Activated naive CD8-positive, alpha-beta T cell treated with anti-CD3 and anti-CD28 coated beads, Interleukin-2, amount 50 U/mL, for 24 hours (primary cell): ENCODE measurements at regions not wholly inside any gene's neighbourhood (a gene's known extent, or its start where the extent isn't known, plus 50 kb on each side); places are given as distances from the start of the nearest gene placed in this dataset.

Source experiments
- ATAC-seq: fragments of 150-1000 bp; cut with Tn5 transposase; one replicate; pipeline ENCODE4 v1.10.0; 2021
- DNase-seq: peaks from one replicate; pipeline ENCODE4 v3.0.0; 2021
- H3K27ac Mint-ChIP-seq: one replicate; pipeline ENCODE4 v1.8.0; 2021; ENCODE audit warnings: mild to moderate bottlenecking, mixed read lengths
- H3K27me3 Mint-ChIP-seq: one replicate; pipeline ENCODE4 v1.8.0; 2021; ENCODE audit warnings: mixed read lengths
- H3K36me3 Mint-ChIP-seq: one replicate; pipeline ENCODE4 v1.8.0; 2021; ENCODE audit warnings: low read depth, mixed read lengths
- H3K4me1 Mint-ChIP-seq: one replicate; pipeline ENCODE4 v1.8.0; 2021; ENCODE audit warnings: mixed read lengths
- H3K4me3 Mint-ChIP-seq: one replicate; pipeline ENCODE4 v1.8.0; 2021; ENCODE audit warnings: mild to moderate bottlenecking, moderate library complexity, mixed read lengths
- H3K9me3 Mint-ChIP-seq: one replicate; pipeline ENCODE4 v1.8.0; 2021; ENCODE audit warnings: mixed read lengths

DNA sequence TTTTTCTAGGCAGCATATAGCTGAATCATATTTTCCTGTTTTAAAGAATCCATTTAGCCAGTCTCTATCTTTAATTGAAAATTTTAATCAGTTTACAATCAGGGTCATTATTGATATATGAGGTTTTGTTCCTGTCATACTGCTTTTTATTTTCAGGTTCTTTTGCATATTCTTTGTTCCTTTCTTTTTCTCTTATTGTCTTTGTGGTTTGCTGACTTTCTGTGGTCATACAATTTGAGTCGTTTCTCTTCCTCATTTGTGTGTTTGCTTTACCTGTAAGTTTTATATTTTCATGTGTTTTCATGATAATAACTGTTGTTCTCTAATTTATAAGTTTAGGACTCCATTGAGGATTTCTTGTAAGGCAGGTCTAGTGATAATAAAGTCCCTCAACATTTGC, 812.6 kb downstream of the DACH1 start:
- ATAC-seq (no peak), DNase-seq (no peak)
- Mint-ChIP-seq H3K36me3 (no peaks in the 10 kb centered on the region), H3K9me3 (peaks cover 8% of the 10 kb centered on the region), H3K27ac (no peak overlapping the region), H3K4me3 (no peak overlapping the region), H3K27me3 (no peaks in the 10 kb centered on the region), H3K4me1 (no peaks in the 10 kb centered on the region)

GRCh38 chr13:71051573-71051972, 815.4 kb downstream of the DACH1 start:
- Mint-ChIP-seq H3K4me3 (no peak overlapping the region), H3K27me3 (no peaks in the 10 kb centered on the region), H3K27ac (no peak overlapping the region), H3K9me3 (peaks cover 8% of the 10 kb centered on the region), H3K4me1 (no peaks in the 10 kb centered on the region), H3K36me3 (no peaks in the 10 kb centered on the region)
- ATAC-seq (no peak), DNase-seq (no peak)

GRCh38 chr13:71046360-71047079, 820.5 kb downstream of the DACH1 start:
- Mint-ChIP-seq H3K27me3 (no peaks in the 10 kb centered on the region), H3K27ac (no peak overlapping the region), H3K9me3 (peaks cover 5% of the 10 kb centered on the region), H3K36me3 (no peaks in the 10 kb centered on the region), H3K4me1 (no peaks in the 10 kb centered on the region), H3K4me3 (no peak overlapping the region)
- ATAC-seq, result no peak
- no peak for DNase-seq

DNA sequence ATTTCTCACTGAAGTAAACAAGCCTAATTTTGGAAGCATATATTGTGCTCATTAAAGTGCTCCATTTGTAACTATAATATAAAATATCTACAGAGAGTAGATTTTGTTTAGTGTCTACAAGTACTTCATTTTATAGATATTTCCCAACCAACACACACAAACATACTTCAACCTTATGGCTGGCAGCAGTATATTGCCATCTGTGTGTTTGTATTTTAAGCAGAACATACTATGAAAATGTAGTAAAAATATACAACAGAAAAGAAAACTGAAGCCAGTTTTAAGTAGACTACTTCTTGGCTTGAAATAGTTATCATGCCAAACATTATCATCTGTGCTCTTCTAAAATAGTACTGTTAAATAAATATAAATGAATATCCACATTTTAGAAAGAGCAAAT, 821.9 kb downstream of the DACH1 start:
- DNase-seq, result no peak
- H3K36me3 Mint-ChIP-seq, result no peaks in the 10 kb centered on the region

GRCh38 chr13:71039440-71039839, 827.6 kb downstream of the DACH1 start:
- Mint-ChIP-seq H3K27ac (no peak overlapping the region), H3K4me1 (no peaks in the 10 kb centered on the region), H3K9me3 (peaks cover 10% of the 10 kb centered on the region), H3K4me3 (no peak overlapping the region), H3K27me3 (no peaks in the 10 kb centered on the region), H3K36me3 (no peaks in the 10 kb centered on the region)
- DNase-seq (no peak), ATAC-seq (no peak)

More for the DNA sequence above, 821.9 kb downstream of the DACH1 start:
- Mint-ChIP-seq H3K9me3 (peaks cover 5% of the 10 kb centered on the region), H3K27me3 (no peaks in the 10 kb centered on the region), H3K27ac (no peak overlapping the region), H3K4me3 (no peak overlapping the region), H3K4me1 (no peaks in the 10 kb centered on the region)
- no peak for ATAC-seq

DNA sequence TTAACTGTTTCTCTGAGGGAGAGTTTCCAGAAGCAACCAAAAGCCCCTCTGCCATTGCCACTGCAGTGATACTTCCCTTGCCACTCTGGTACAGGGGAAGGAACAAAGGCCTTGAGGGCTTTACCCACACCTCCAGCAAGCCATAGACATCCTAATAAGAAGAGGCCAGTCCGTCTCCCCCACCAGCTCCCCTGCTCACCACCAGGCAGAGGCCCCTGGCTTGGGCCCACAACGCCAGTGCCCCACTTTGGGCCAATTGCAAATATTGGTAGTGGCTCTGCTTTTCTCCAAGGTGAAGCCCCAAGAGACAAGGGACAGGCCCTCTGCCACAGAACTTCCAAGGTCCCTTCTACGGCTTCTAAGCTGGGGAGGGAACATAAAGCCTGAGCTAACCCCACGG, 833.0 kb downstream of the DACH1 start:
- H3K4me3 Mint-ChIP-seq, result no peak overlapping the region
- H3K4me1 Mint-ChIP-seq, result no peaks in the 10 kb centered on the region
- no peak for ATAC-seq

DNA sequence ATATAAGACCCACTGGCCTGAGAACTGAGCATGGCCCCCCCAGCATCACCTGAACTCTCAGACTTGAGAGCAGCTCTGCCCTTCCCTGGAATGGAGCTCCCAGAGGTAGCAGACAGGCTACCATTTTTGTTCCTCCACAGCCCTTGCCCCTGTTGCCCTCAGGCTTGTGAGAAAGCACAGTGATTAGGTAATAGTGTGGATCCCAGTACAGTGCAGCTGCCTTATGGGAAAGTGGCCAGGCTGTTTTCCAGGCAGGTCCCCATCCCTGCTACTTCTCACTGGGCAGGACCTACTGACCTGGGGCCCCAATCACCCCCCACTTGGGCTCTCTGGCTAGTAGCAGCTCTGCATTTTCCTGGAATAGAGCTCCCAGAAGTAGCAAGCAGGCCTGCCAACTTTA, 834.0 kb downstream of the DACH1 start:
- Mint-ChIP-seq H3K4me3 (no peak overlapping the region), H3K4me1 (no peaks in the 10 kb centered on the region), H3K27ac (no peak overlapping the region), H3K27me3 (no peaks in the 10 kb centered on the region), H3K36me3 (no peaks in the 10 kb centered on the region), H3K9me3 (peaks cover 18% of the 10 kb centered on the region)
- ATAC-seq, result no peak
- no peak for DNase-seq

More for the DNA sequence above, 833.0 kb downstream of the DACH1 start:
- H3K27ac Mint-ChIP-seq, result no peak overlapping the region
- DNase-seq, result no peak
- peaks cover 16% of the 10 kb centered on the region for H3K9me3 Mint-ChIP-seq
- H3K27me3 Mint-ChIP-seq, result no peaks in the 10 kb centered on the region
- H3K36me3 Mint-ChIP-seq, result no peaks in the 10 kb centered on the region

DNA sequence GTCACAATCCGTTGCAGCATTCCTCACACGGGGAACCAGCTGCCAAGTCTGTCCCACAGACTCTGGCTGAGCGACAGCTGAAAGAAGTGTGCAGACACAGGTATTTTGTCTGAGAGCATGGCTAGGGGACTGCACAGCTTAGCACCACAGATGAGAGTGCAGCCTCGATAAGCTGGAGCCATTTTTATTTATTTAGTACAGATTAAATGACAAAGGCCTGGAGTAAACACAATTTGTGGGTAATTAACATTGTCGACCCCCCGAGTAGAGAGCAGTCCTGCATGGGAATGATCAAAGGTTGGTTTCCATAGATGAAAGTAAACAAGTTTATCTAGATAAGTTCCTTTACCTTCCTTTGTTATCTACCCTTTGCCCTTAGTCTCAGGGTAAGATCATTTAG, 836.2 kb downstream of the DACH1 start:
- no peak for ATAC-seq
- Mint-ChIP-seq H3K27me3 (no peaks in the 10 kb centered on the region), H3K27ac (no peak overlapping the region), H3K9me3 (peaks cover 23% of the 10 kb centered on the region), H3K4me1 (no peaks in the 10 kb centered on the region), H3K4me3 (no peak overlapping the region), H3K36me3 (no peaks in the 10 kb centered on the region)
- DNase-seq, result no peak

GRCh38 chr13:71028884-71029283, 838.1 kb downstream of the DACH1 start:
- Mint-ChIP-seq H3K4me3 (no peak overlapping the region), H3K4me1 (no peaks in the 10 kb centered on the region), H3K36me3 (no peaks in the 10 kb centered on the region), H3K27me3 (no peaks in the 10 kb centered on the region), H3K9me3 (peaks cover 22% of the 10 kb centered on the region), H3K27ac (no peak overlapping the region)
- DNase-seq (no peak), ATAC-seq (no peak)

GRCh38 chr13:71021825-71022422, 845.1 kb downstream of the DACH1 start:
- no peaks in the 10 kb centered on the region for H3K27me3 Mint-ChIP-seq
- ATAC-seq (no peak), DNase-seq (no peak)
- peaks cover 5% of the 10 kb centered on the region for H3K9me3 Mint-ChIP-seq
- no peak overlapping the region for H3K4me3 Mint-ChIP-seq
- H3K36me3 Mint-ChIP-seq, result no peaks in the 10 kb centered on the region
- H3K27ac Mint-ChIP-seq, result no peak overlapping the region
- H3K4me1 Mint-ChIP-seq, result no peaks in the 10 kb centered on the region

DNA sequence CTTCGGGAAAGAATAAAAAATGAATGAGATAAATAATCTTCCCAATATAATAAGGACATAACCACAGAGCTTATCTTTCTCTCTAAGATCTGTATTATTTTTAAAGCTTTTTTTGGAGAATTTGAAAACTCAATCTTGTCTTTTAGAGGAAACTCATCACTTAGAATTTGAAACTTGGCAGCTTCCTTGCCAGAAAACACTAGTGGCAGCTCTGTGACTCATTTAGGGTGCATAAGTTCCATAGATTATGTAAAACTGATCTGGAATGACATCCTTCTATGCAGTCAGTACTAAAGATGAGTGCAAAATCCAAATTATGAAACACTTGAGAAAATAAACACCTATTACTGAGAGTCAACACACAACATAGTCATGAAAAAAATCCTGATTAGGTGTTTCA, 848.0 kb downstream of the DACH1 start:
- H3K36me3 Mint-ChIP-seq, result no peaks in the 10 kb centered on the region
- DNase-seq (no peak), ATAC-seq (no peak)
- H3K9me3 Mint-ChIP-seq, result no peaks in the 10 kb centered on the region
- no peak overlapping the region for H3K4me3 Mint-ChIP-seq
- no peak overlapping the region for H3K27ac Mint-ChIP-seq
- H3K4me1 Mint-ChIP-seq, result no peaks in the 10 kb centered on the region
- no peaks in the 10 kb centered on the region for H3K27me3 Mint-ChIP-seq

- ATAC-seq (no peak), DNase-seq (no peak)
- no peaks in the 10 kb centered on the region for H3K4me1 Mint-ChIP-seq
- no peak overlapping the region for H3K27ac Mint-ChIP-seq
- H3K36me3 Mint-ChIP-seq, result no peaks in the 10 kb centered on the region
- H3K4me3 Mint-ChIP-seq, result no peak overlapping the region
- no peaks in the 10 kb centered on the region for H3K9me3 Mint-ChIP-seq
- H3K27me3 Mint-ChIP-seq, result no peaks in the 10 kb centered on the region
These were observed 848.5 kb downstream of the DACH1 start for GRCh38 chr13:71018544-71018943.

- Mint-ChIP-seq H3K27me3 (no peaks in the 10 kb centered on the region), H3K36me3 (no peaks in the 10 kb centered on the region), H3K4me1 (no peaks in the 10 kb centered on the region), H3K27ac (no peak overlapping the region), H3K4me3 (no peak overlapping the region), H3K9me3 (no peaks in the 10 kb centered on the region)
- DNase-seq (no peak), ATAC-seq (no peak)
These were observed 849.4 kb downstream of the DACH1 start for GRCh38 chr13:71017607-71018006.

DNA sequence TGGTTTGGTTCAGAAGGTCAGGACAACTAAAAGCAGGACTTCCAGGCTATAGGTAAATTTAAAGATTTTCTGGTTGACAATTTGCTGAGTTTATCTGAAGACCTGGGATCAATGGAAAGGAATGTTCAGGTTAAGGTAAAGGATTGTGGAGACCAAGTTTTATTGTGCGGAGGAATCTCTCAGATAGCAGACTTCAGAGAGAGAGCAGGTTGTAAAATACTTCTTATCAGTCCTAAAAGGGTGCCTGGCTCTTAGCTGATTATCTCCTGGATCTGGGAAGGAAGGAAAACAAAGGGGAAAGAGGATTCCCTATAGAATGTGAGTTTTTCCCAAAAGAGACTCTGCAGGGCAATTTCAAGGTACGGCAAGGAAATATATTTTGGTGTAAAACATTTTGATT, 851.5 kb downstream of the DACH1 start:
- ATAC-seq, result no peak
- no peaks in the 10 kb centered on the region for H3K9me3 Mint-ChIP-seq
- H3K27ac Mint-ChIP-seq, result no peak overlapping the region
- no peaks in the 10 kb centered on the region for H3K4me1 Mint-ChIP-seq
- no peak for DNase-seq
- no peaks in the 10 kb centered on the region for H3K36me3 Mint-ChIP-seq
- no peak overlapping the region for H3K4me3 Mint-ChIP-seq
- no peaks in the 10 kb centered on the region for H3K27me3 Mint-ChIP-seq

DNA sequence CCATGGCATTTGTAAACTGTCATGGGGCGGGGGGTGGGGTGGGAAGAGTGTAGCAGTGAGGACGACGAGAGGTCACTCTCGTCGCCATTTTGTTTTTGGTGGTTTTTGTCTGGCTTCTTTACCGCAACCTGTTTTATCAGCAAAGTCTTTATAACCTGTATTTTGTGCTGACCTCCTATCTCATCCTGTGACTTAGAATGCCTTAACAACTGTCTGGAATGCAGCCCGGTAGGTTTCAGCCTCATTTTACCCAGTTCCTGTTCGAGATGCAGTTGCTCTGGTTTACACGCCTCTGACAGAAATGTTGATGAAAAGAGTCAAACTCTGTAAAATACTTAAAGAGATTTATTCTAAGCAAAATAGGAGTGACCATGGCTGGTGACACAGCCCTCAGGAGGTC, 852.0 kb downstream of the DACH1 start:
- no peaks in the 10 kb centered on the region for H3K27me3 Mint-ChIP-seq
- no peak for ATAC-seq
- no peak overlapping the region for H3K4me3 Mint-ChIP-seq
- H3K27ac Mint-ChIP-seq, result no peak overlapping the region
- H3K9me3 Mint-ChIP-seq, result no peaks in the 10 kb centered on the region
- no peaks in the 10 kb centered on the region for H3K36me3 Mint-ChIP-seq
- no peak for DNase-seq
- no peaks in the 10 kb centered on the region for H3K4me1 Mint-ChIP-seq

- H3K4me3 Mint-ChIP-seq, result no peak overlapping the region
- H3K9me3 Mint-ChIP-seq, result no peaks in the 10 kb centered on the region
- no peak overlapping the region for H3K27ac Mint-ChIP-seq
- no peaks in the 10 kb centered on the region for H3K27me3 Mint-ChIP-seq
- DNase-seq (no peak), ATAC-seq (no peak)
- H3K36me3 Mint-ChIP-seq, result no peaks in the 10 kb centered on the region
- H3K4me1 Mint-ChIP-seq, result no peaks in the 10 kb centered on the region
These were observed 861.1 kb downstream of the DACH1 start for GRCh38 chr13:71005919-71006318.
